Stimulated activated naive CD4-positive, alpha-beta T cell treated with Interleukin-2 at 50 U/mL for 16 hours (primary cell): ENCODE measurements at regions not wholly inside any gene's neighbourhood (a gene's known extent, or its start where the extent isn't known, plus 50 kb on each side); places are given as distances from the start of the nearest gene placed in this dataset.

Experiments
- DNase-seq: peaks from one replicate; lab custom pipeline; 2025; lab: John Stamatoyannopoulos, UW

DNA sequence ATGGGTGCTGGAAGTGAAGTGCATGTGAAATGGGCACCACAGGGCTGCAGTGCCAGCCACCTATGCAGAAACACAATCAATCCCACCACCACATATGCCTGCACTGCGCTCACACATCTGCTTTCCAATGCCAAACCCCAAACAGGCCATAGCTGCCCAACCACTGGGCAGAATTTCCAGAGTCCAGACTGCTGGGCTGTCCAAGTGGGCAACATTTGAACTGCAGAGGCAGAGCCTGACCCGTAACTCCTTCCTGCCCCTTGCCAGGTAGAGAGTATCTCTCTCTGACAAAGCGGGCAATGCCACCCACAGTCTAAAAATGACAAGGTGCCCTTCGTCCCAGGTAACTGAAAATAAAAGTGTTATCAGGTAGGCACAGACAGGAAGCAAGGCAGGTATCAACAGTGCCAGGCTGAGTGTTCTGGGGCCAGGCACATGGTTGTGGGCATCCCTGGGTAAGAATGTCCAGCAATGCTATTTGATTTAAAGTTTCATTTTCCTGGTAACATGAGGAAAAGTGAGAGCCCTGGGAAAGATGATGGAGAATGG, 79.5 kb downstream of the FOXA2 start:
- DNase-seq = no peak

DNA sequence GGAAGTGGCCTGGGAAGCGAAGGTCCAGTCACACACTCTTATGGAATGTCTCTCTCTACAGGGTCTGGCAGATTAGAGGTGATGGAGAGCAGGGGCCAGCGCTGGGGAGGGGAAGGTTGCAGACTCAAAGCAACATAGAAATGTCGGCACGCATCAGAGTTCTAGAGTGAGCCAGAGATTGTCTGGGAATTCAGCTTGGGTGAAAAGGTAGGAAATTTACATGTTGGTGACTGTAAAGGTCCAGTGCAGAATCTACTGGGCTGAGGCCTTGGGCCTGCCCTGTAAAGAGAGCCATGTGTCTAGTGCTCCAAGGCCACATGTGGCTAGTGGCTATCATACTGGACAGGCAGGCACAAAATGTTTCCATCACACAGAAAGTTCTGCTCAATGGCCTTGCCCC, 80.8 kb downstream of the FOXA2 start:
- no peak for DNase-seq

DNA sequence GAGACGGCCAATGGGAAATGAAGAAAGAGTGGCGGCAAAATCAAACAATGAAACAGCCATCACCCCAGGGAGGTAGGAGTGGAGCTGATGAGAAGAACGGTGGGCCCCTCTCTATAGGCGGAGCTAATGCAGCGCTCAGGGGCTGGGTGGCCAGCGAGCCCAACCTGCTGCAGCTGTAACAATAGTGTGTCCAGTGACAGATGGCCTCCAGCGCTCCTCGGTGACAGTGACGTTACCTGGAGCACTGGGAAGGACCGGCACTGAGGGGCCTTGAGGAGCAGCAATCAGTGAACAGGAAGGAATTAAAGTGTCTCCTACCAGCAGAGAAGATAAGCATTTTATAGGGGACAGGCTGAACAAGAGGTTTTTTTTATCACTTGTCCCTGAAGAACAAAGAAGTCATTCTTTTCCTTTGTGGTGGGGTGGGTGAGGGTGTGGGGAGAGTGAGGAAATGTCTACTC, 81.6 kb downstream of the FOXA2 start:
- DNase-seq = no peak

DNA sequence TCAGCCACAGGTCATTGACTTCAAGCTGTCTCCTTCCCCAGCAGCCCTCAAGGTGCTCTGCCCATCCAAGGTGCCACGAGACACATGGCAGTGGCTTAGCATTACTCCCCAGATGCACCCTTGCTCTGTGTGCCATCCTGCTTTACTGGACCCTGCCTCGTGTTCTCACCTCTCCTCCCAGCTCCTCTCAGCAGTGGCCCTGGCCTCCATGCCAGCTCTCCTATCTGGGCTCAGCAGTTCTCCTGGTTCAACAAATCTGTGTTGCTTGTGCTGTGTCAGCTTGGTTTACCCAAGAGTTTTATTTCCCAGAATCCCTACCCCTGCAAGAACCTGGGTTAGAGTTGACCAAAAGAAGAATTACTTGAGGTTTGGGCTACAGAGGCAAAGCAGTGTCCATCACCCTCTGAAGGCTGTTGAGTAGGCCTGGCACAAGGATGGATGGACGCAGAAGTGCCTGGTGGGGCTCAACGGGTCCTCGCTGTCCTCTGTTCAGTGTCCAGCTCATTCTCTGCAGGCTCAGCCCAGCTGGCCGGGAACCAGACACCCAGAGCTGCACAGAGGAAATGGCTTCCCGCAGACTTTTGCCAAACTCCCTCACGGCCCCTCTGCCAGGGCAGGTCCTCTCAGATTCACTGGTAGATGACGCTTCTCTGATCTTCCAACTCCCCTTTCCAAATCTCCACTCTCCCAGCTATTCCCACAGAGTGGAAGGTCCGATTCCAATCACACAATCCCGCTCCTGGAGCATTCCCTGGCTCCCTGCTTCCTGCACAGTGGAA, 82.6 kb downstream of the FOXA2 start:
- DNase-seq = no peak

DNA sequence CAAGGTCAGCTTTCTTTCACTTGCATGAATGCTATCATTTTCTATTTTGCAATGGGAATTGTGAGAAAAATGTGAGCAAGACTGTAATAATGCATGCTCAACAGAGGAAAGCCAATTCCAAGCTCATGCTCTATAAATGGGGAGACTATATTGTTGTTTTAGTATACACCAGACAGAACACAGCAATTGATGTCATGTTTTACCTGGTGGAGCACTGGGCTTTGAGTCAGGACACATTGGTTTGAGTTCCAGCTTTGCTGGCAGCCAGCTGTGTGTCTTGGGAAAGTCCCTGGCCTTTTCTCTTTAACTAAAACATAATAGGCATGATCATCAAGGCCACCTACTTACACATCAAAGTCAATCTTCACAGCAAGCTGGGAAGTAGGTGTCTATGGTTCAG, 83.3 kb downstream of the FOXA2 start:
- DNase-seq = no peak

DNA sequence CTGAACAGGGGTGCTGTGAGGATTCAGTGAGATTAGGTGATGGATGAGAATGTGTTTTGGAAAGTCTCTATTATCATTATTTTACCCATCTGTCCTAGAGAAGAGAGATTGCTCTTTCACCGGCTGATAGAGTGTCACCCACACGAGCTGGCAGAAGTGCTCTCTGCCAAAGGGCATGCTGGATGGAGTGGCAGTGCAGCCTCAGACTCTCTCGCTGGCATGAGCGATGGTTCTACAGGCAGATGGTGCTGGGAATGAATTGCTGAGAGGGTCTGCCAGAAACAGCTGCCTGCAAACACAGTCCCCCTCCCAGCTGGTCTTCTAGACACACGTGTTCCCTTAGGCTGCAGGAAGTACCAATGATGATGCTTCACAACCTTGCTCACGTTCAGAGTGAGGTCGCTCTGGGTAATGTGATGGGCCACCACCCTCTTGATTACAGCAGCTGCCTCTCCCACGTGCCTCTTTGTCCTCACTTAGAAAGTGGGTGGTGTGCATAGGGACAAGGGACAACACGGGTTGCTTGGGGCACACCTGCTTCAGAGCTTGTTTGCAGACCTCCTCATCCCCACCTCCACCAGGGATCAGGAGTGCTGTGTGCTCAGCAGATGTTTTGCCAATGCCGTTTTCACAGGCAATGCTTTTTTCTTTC, 84.7 kb downstream of the FOXA2 start:
- no peak for DNase-seq

DNA sequence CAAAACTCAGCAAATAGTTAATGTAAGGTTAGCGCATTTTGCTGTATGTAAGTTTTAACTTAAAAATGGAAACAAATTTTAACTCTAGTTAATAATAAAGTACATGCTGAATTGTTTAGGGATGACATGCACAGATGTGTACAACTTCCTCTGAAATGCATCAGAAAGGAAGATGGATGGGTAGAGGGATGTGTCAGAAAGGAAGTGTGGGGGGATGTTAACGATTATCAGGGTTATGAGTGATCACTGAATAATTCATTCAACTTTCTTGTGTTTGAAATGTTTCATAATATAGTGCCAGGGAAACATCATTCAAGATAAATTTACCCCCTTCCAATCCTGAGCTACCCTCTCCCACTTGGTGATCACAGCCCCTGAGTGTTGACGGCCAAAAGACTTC, 87.6 kb downstream of the FOXA2 start:
- DNase-seq = no peak

DNA sequence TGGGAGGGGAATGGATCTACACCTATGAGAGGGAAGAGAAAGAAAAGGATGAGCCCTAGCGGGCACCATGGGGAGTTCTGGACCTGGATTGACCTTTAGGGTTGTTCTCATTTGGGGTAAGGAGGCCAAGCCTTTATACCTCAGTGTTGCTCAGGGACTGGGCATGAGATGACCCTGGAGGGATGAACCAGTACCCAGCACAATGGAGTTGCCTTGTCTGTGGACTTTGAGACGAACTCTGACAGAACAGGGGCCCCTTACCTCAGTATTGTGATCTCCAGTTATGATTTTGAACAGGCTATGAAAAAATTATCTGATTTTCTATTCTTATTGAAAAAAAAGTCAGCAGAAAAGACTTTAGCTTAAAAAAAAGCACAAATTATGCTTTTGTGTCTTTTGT, 88.6 kb downstream of the FOXA2 start:
- no peak for DNase-seq

DNA sequence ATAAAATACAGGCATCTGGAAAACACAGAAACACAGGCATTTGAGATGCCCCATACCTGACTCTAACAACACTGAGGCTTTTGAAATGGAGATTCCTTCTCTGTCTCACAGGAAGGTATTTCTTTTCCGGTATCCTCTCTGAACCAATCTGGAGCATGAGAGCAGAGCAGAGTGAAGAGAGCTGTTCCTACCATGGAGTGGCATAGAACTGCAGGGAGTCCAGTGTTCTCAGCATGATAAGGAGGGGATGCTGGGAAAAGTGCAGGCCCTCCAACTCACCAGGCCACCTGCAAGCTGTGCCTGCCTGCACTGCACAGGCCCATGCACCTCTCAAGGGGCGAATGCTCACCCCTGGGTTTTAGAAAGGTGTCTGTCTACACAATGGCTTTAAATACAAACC, 89.2 kb downstream of the FOXA2 start:
- no peak for DNase-seq

DNA sequence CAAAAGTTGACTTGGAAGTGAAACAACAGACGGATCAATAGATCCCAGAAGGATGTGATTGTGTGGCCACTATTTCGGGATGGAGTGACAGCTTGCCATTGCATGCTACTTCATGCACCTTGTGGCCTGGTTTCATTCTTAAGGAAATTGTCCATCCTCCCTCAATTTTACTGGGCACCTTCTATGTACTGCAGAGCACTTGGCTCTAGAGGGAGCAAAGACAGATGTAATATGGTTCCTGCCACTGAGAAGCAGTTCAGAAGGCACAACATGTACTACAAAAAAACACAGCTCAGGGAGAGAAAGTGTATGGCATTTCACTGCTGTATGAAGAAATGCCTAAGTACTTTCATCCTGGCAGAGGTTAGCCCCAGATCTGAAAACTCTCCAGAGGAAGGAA, 91.9 kb downstream of the FOXA2 start:
- DNase-seq = no peak

DNA sequence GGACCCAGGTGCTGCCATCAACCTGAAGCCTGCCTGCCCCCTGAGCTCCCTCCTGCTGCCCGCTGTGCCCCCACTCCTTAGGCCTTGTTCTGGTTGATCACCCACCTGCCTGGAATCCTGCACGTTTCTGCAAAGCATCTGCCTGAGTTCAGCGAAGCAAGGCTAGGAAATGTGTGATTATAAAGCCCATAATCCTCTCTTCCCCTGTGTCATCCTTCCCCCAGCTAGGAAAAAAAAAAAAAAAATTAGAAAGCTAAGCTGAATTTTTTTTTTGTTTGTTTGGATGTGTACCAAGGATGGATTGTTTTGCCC, 93.2 kb downstream of the FOXA2 start:
- DNase-seq = no peak

DNA sequence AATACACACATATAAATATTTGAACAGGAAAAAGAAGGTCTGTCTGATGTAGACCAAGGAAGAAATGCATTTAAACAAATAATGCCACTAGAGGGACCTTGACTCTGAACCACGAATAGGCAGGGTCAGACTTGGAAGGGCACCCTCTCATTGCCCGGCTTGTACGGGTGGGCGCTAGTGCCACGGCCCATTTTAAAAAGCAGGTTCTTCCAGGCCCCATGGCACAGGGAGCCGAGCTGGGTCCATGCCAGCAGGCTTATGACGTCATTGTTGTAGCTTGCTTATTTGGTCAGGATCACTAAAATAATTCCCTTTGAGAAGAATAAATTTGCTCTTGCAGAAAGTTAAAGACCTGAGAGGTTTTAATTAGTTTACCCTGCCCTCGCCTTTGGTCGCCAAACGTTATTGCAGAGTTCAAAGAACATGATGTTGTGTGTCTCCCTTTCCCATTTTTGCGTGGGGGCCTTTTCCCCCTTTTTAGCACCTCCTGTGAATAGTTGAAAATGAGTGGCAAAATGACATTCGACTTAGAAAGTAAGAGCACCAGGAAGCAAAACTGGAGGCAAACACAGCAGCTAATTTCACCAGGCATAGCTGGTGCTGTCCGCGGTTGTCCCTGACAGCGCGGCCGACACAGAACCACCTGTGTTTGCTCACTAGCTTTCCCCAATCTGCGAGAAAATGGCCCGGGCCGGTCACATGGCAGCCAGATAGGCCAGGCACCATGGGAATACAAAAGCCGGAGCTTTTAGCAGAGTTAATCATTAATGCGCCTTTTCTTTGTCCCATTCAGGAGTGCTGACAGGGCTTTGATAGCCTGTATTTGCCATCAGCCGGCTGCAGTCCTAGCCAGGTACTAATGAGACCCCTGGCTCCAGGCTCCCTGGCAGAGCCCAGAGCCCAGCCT, 93.8 kb downstream of the FOXA2 start:
- no peak for DNase-seq

DNA sequence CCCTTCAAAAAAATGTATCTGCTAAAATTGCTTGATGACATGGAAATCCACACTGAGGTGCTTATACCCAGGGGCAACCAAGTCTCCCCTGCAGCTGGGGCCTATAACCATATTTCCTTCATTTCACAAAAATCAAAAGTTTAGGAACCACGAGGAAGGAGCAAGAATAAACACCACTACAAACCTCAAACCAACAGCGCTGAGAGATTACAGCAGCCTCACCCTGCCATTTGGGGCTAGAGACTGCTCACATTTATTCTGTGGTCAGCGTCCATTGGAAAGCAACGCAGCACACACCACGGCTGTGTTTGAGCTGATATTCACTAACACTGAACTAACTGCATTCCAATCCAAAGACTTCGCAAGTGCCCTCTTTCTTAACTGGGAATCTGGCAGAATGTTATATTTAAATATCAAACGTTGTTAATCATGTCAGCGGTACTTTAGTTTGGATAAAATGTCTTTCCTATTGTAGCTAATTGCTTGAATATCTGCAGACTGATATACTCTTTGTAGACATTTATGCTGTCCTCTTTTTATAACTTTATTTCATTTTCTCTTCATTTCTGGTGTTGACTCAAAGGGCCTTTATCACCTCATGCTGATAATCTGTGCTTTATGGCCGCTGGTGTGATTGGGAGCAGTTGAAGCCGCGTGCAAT, 94.6 kb downstream of the FOXA2 start:
- DNase-seq = no peak

DNA sequence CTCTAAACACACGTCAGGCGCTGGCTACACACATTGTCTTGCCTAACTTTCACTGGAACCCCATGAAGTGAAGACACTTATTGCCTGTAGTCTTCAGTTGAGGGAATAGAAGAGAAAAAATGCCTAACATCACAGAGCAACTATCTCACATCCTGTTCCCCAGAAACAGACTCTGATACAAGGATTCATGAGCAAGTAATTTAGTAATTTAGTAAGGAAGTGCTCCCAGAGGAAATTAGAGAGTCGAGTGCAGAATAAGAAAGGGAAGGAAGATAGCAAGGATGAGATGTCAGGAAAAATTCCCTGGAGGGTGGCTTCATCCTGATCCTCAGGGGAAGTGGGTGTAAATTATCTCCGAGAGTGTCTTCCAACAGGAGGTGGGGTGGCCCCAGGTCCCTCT, 104.0 kb downstream of the FOXA2 start:
- DNase-seq = no peak

DNA sequence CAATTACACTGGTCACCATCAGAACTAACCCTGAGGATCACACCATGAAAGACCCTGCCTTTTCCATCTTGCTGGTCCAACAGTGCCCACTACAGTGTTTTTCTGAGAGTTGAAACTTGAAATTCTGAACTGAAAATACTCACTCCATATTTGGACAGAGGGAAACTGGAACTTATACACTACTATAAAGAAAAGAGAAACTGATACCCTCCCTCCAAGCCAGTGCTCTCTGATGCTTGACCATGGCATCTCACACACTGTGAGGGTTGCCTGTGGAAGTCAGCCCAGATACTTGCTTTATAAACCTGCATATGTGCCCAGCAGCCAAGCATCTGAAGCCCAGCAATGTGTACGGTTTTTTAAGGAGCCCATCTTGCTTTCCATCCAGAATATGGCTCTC, 108.7 kb downstream of the FOXA2 start:
- no peak for DNase-seq

DNA sequence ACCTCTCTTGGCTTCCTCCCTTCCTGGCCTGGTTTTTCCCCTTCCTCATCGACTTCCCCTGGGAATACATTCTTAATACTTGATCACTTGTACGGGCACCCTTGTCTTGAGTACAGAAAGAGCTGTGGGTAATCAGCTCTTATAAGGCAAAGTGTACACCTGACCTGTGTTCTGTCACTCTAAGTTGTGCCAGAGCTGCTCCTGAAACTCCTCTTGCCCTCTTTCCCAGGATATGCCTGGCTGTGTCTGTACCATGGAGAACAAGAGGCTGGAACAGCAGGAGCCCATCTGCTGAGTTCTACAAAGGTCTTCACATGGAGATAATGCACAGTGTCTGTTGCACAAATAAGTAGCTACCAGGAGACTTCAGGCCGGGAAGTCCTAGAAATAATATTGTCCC, 110.1 kb downstream of the FOXA2 start:
- no peak for DNase-seq

DNA sequence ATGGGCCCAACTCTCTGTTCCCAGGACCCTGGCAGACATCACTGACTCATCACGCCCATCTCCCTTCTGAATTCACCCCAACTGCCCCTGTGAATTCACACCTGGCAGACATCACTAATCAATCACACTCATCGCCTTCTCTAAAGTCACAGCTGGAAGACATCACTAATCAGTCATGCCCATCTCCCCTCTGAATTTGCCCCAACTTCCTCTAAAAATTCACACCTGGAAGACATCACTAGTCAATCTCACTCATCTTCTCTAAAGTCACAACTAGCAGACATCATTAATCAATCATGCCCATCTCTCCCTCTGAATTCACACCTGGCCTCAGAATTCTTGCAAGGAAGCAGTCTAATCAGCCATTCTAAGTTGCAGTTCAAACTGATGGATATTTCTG, 111.1 kb downstream of the FOXA2 start:
- no peak for DNase-seq

DNA sequence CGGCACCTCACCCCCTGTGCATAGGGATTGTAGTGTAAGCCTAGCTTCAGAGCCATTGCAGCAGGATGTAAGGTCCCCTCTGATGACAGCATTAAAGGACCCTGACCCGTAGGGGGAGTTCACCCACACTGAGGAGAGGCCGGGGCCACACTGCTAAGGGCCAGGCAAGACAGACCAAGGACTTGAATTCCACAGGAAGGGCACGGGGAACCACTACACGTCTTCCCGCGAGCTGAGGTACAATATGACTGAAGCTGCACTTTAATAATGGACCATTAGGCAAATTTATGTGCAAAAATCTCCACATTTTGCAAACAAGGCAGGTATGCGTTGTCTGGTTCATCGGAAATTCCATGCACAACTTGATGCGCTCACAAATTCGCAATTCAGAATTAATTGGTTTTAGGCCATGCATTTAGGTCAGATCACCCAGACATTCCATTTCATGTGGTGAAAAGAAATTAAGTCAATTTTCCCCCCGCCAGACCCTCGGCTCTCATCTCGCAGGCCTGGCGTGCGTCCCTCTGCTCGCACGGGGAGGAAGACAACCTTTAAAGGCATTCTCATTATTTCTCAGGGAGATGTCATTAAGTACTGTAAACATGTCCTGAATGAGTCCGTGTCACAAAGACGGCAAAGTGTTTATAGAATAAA, 111.8 kb downstream of the FOXA2 start:
- DNase-seq = no peak

DNA sequence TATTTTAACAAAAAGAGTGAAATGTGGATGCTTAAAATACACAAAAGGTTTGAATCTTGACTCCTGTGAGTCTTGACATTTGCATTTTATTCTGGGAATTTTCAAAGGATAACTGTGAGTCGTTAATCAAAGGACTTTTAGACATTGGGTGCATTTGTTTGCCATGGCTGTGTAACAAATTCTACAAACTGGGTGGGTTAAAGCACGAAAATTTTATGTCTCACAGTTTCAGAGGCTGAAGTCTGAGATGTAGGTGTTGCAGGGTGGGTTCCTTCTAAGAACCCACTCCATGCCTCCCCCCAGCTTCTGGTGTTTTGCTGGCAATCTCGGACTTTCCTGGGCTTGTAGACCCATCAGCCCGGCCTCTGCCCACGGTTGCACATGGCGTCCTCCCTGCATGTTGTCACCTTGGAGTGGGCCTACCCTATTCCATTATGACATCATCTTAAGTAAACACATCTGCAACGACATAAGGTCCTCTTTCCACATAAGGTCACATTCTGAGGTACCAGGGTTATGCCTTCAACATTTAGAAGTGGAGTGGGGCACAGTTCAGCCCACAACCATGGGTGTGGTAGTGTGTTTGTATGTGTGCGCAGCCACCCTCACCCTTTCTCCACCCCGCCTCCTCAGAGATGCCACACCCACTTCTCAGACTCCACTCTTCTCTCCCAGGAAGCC, 113.1 kb downstream of the FOXA2 start:
- no peak for DNase-seq

DNA sequence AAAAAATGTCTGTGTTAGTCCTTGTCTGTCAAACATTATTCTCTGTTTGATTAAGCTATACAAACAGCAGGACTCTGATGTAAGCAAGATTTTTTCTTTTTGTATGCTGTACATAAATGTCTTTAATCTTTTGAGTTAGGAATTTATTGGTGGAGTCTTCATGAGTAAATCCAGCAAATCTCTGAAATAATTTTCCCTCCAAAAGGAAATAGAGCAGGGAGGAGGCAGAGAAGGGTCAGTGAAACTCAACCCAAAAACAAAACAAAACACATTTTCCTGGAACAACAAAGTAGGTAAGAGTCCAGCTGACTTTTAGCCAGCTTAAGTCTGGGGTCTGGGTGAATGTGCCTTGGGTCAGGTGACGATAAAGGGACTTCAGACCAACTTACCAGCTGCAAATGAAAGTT, 113.7 kb downstream of the FOXA2 start:
- DNase-seq = no peak
